GM12874 (cell line): ENCODE measurements at regions not wholly inside any gene's neighbourhood (a gene's known extent, or its start where the extent isn't known, plus 50 kb on each side); places are given as distances from the start of the nearest gene placed in this dataset.

Experiments
- CTCF ChIP-seq: IDR thresholded peaks from 2 replicates; pipeline ENCODE4 v1.5.1; 2011; ENCODE audit warnings: low read depth, mild to moderate bottlenecking, control low read depth, low read length, moderate library complexity; ENCODE audit not compliant: insufficient read depth

GRCh38 chr1:78715181-78715661, 65.6 kb downstream of the IFI44 start:
- TF ChIP-seq CTCF = no peak

DNA sequence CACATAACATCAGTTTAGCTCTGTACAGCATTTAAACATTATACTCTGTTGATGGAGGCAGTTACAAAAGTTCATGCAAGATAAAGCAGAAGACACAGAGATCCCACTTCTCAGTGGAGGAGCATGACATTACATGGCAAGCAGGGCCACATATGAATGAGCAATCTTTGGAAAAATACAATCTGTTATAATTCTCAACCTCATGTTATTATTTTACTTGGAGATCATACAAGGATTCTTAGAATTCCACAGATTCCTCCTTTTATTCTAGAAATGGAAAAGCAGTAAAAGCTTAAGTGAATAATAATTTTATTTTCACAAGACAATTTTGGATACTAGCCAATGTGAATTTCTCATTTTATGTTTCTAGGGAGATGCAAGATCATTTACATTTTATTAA, 66.6 kb downstream of the IFI44 start:
- TF ChIP-seq CTCF = no peak

DNA sequence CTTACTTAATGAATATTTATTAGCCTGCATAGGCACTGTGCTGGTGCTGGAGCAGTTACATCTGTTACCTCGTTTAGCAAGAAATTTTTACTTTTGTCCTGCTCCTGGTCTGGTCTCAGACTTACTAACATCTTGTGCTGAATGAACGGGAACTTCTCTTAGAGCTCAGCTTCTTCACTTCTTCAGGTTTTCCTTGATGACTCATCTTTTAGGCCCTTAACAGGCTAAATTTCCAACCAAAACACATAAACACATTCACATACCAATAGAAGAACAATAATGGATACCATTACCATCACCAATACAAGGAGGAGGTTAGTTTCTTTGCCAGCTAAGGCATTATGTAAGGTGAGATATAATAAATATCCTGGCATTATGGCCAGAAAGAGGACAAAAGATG, 68.9 kb downstream of the IFI44 start:
- no peak for TF ChIP-seq CTCF

- no peak for TF ChIP-seq CTCF
Measured at GRCh38 chr1:78721136-78721535, 71.5 kb downstream of the IFI44 start.

DNA sequence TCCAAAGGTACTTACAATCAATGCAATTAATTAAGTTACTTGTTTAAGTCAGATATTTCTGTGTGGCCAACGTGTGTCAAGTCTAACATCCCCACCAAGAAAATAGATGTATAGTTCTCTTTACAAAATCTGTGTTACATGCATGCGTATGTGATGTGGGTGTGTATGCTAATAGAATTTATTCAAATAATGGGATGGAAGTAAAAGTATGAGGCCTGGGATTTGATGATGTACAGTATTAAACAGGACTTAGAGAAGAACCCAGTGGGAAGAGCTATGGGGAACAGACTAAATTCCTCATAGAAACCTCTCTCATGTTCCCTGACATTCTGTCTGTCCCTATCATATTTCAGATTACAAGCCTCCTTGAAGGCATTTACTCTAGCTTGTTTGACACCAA, 72.5 kb downstream of the IFI44 start:
- no peak for TF ChIP-seq CTCF

DNA sequence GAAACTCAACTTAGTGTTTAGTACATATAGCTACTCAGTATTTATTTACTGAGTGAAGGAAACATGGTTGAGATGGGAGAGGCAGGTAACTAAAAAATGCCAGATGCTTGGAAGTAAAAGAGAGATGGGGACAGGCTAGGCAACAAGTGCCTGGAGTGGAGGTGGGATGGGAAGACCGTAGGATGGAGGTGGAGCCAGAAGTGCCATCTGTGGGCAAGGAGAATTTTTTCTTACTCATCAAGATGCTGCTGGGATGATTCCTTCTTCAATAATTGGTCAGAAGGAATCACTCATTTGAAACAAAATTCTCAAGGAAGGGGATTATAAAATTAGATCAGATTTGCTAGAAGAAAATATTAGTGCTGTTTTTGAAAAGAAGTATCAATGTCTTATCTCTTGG, 72.9 kb downstream of the IFI44 start:
- TF ChIP-seq CTCF = no peak

- TF ChIP-seq CTCF = no peak
Measured at GRCh38 chr1:78722947-78723346, 73.3 kb downstream of the IFI44 start.

DNA sequence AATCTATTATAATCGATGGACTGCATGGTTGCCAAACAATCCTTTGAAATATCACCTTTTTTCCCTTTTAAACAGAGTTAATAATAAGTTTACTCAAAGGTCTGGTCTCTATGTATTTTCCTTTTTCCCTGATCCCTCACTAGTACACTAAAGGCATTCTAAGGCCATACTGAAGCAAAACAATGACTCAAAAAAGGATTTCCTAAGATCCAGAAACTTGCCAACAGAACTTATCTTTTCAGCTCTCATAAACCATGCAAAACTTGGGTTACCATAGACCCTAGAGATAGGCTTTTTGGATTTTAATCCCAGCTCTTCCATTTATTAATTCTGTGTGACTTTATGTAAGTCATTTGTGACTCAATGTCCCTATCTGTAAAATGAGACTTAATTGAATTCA, 77.1 kb downstream of the IFI44 start:
- TF ChIP-seq CTCF = no peak
